ENCODE measurements at regions not wholly inside any gene's neighbourhood (a gene's known extent, or its start where the extent isn't known, plus 50 kb on each side); places are given as distances from the start of the nearest gene placed in this dataset.
"Not testable (repeated sequence)": the region's sequence is repeated elsewhere in the genome, so short reads cannot be mapped to it uniquely, and the experiment has no call there.

- Histone ChIP-seq H3K27ac (ENCODE audit: low read depth, low read length) (no peak overlapping the region), H3K4me1 (ENCODE audit: control insufficient read depth in 3 of 3, insufficient read depth in 3 of 3, low read length in 3 of 3) (no peaks in the 10 kb centered on the region)
These were observed 61.0 kb upstream of the SMIM23 start for GRCh38 chr5:171724468-171725204.

GRCh38 chr5:171725205-171725601 is 60.4 kb upstream of the SMIM23 start:
- peaks cover 0 to 8% (median 6%) of the 10 kb centered on the region in 3 donors for H3K27me3 ChIP-seq (ENCODE audit: control insufficient read depth in 3 of 3, insufficient read depth in 3 of 3, low read length in 3 of 3)
- H3K27ac ChIP-seq (ENCODE audit: low read depth, low read length), result no peak overlapping the region
- H3K36me3 ChIP-seq (ENCODE audit: control insufficient read depth in 3 of 3, insufficient read depth in 3 of 3, low read length in 3 of 3), result no peaks in the 10 kb centered on the region
- peaks cover 0 to 3% (median 0%) of the 10 kb centered on the region in 3 donors for H3K9me3 ChIP-seq (ENCODE audit: control insufficient read depth in 3 of 3, low read length in 3 of 3)
- H3K4me3 ChIP-seq (ENCODE audit: low read length in 3 of 3), result no peak overlapping the region
- H3K9ac ChIP-seq (ENCODE audit: low read depth in 1 of 3, low read length in 3 of 3), result no peak overlapping the region
- H3K4me1 ChIP-seq (ENCODE audit: control insufficient read depth in 3 of 3, insufficient read depth in 3 of 3, low read length in 3 of 3), result no peaks in the 10 kb centered on the region

More at GRCh38 chr5:171724468-171725204, 61.0 kb upstream of the SMIM23 start:
- Histone ChIP-seq H3K9me3 (ENCODE audit: control insufficient read depth in 3 of 3, low read length in 3 of 3) (peaks cover 0 to 3% (median 0%) of the 10 kb centered on the region in 3 donors), H3K36me3 (ENCODE audit: control insufficient read depth in 3 of 3, insufficient read depth in 3 of 3, low read length in 3 of 3) (no peaks in the 10 kb centered on the region), H3K27me3 (ENCODE audit: control insufficient read depth in 3 of 3, insufficient read depth in 3 of 3, low read length in 3 of 3) (peaks cover 0 to 8% (median 6%) of the 10 kb centered on the region in 3 donors), H3K9ac (ENCODE audit: low read depth in 1 of 3, low read length in 3 of 3) (no peak overlapping the region), H3K4me3 (ENCODE audit: low read length in 3 of 3) (no peak overlapping the region)

GRCh38 chr5:171726819-171727218 is 58.8 kb upstream of the SMIM23 start:
- H3K9ac ChIP-seq (ENCODE audit: low read depth in 1 of 3, low read length in 3 of 3); H3K9me3 ChIP-seq (ENCODE audit: control insufficient read depth in 3 of 3, low read length in 3 of 3): not testable (repeated sequence)

GRCh38 chr5:171728686-171729085 is 56.9 kb upstream of the SMIM23 start:
- Histone ChIP-seq H3K27me3 (ENCODE audit: control insufficient read depth in 3 of 3, insufficient read depth in 3 of 3, low read length in 3 of 3) (no peaks in the 10 kb centered on the region), H3K27ac (ENCODE audit: low read depth, low read length) (no peak overlapping the region), H3K9ac (ENCODE audit: low read depth in 1 of 3, low read length in 3 of 3) (no peak overlapping the region), H3K36me3 (ENCODE audit: control insufficient read depth in 3 of 3, insufficient read depth in 3 of 3, low read length in 3 of 3) (no peaks in the 10 kb centered on the region), H3K4me1 (ENCODE audit: control insufficient read depth in 3 of 3, insufficient read depth in 3 of 3, low read length in 3 of 3) (no peaks in the 10 kb centered on the region), H3K9me3 (ENCODE audit: control insufficient read depth in 3 of 3, low read length in 3 of 3) (peaks cover 0 to 3% (median 0%) of the 10 kb centered on the region in 3 donors), H3K4me3 (ENCODE audit: low read length in 3 of 3) (no peak overlapping the region)

More at GRCh38 chr5:171726819-171727218, 58.8 kb upstream of the SMIM23 start:
- H3K4me3 ChIP-seq (ENCODE audit: low read length in 3 of 3); H3K27me3 ChIP-seq (ENCODE audit: control insufficient read depth in 3 of 3, insufficient read depth in 3 of 3, low read length in 3 of 3); H3K27ac ChIP-seq (ENCODE audit: low read depth, low read length); H3K4me1 ChIP-seq (ENCODE audit: control insufficient read depth in 3 of 3, insufficient read depth in 3 of 3, low read length in 3 of 3); H3K36me3 ChIP-seq (ENCODE audit: control insufficient read depth in 3 of 3, insufficient read depth in 3 of 3, low read length in 3 of 3): not testable (repeated sequence)
